Caco-2 (cell line): ENCODE measurements at regions not wholly inside any gene's neighbourhood (a gene's known extent, or its start where the extent isn't known, plus 50 kb on each side); places are given as distances from the start of the nearest gene placed in this dataset.

Experiments used
- BruUV-seq: library from RNA; stranded (reverse); fragments of 400-500 nt; replicated peaks from 2 replicates; lab custom pipeline; 2021; lab: Mats Ljungman, UMichigan
- CTCF ChIA-PET: fragments of 300-600 bp; sonication (Branson Sonifier 250); formaldehyde crosslinking; loops from one replicate; lab custom pipeline; 2022; ENCODE audit warnings: antibody characterized with exemption; lab: Charles Lee
- POLR2A ChIA-PET: fragments of 300-600 bp; sonication (Branson Sonifier 250); formaldehyde crosslinking; loops from one replicate; lab custom pipeline; 2022; ENCODE audit warnings: antibody characterized with exemption; lab: Charles Lee
- DNase-seq, 2 experiments: peaks; one replicate each; pipeline versions ENCODE4 v3.0.0 to v3.0.0-alpha.2; 2020 to 2022
- H3K27me3 ChIP-seq: replicated peaks from 2 replicates; pipeline ENCODE4 v1.6.0; 2011; ENCODE audit warnings: low read length; ENCODE audit not compliant: control insufficient read depth, insufficient read depth
- H3K36me3 ChIP-seq: 2 replicates; pipeline ENCODE4 v1.5.1; 2011; ENCODE audit warnings: low read length; ENCODE audit not compliant: control insufficient read depth, insufficient read depth
- H3K4me1 ChIP-seq: fragments of 250-450 bp; sonication (Bioruptor Pico); 2 replicates; pipeline ENCODE4 v1.5.1; 2020; ENCODE audit warnings: mild to moderate bottlenecking
- H3K4me3 ChIP-seq: 2 replicates; pipeline ENCODE4 v1.5.1; 2011; ENCODE audit warnings: low read depth, mild to moderate bottlenecking, control low read depth, low read length
- H3K9me3 ChIP-seq: fragments of 250-450 bp; sonication (Bioruptor Pico); 2 replicates; pipeline ENCODE4 v1.5.1; 2020; ENCODE audit warnings: mild to moderate bottlenecking, moderate library complexity
- H3K27ac Mint-ChIP-seq: one replicate; pipeline ENCODE4 v1.8.0; 2022; ENCODE audit warnings: mixed read lengths; ENCODE audit not compliant: unreplicated experiment
- H3K27me3 Mint-ChIP-seq: one replicate; pipeline ENCODE4 v1.8.0; 2022; ENCODE audit warnings: mixed read lengths; ENCODE audit not compliant: insufficient read depth, unreplicated experiment
- H3K36me3 Mint-ChIP-seq: one replicate; pipeline ENCODE4 v1.8.0; 2022; ENCODE audit warnings: mild to moderate bottlenecking, mixed read lengths; ENCODE audit not compliant: insufficient read depth, unreplicated experiment
- H3K4me1 Mint-ChIP-seq: one replicate; pipeline ENCODE4 v1.8.0; 2022; ENCODE audit warnings: low read depth, mixed read lengths; ENCODE audit not compliant: unreplicated experiment
- H3K4me3 Mint-ChIP-seq: one replicate; pipeline ENCODE4 v1.8.0; 2022; ENCODE audit warnings: mild to moderate bottlenecking, moderate library complexity, mixed read lengths; ENCODE audit not compliant: unreplicated experiment
- H3K9me3 Mint-ChIP-seq: one replicate; pipeline ENCODE4 v1.8.0; 2022; ENCODE audit warnings: mixed read lengths; ENCODE audit not compliant: unreplicated experiment
- intact Hi-C: fragments of 100-400 bp; cut with micrococcal nuclease; formaldehyde crosslinking; loops from one replicate; pipeline ENCODE4 v1.10.0; 2022; ENCODE audit not compliant: unreplicated experiment
- TF ChIP-seq, protein P1 (sequence below), 2 experiments: fragments of 200-600 bp in 1 of 2; IDR thresholded peaks; 1 replicate in 1 of 2; 2 replicates in 1 of 2; pipeline versions ENCODE4 v1.5.1 to v1.8.0; 2011 to 2022; ENCODE audit warnings: antibody characterized with exemption in 1 of 2, control low read depth in 1 of 2, inconsistent platforms in 1 of 2, low read depth in 1 of 2, low read length in 1 of 2, mild to moderate bottlenecking in 1 of 2, moderate library complexity in 1 of 2; ENCODE audit not compliant: insufficient read depth in 1 of 2, severe bottlenecking in 1 of 2, unreplicated experiment in 1 of 2

DNA sequence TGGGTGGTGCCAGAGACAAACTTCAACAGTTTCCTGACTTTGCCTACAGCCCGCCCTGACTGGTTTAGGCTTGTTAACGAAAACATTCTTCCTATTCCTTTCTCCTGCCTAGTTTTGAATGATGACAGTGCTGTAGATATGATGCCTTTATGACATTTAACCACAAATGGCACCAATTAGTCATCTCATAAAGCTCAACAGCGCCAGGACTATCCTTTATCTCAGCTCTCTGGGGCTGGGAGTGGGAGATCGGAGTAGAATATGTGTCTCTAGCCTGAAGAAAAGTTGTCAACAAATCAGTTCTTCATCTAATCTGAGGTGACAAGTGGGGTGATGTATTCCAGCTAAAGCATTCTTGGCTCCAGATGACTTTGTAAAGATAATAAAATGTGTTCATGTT is 64.6 kb upstream of the SH3RF1 start:
- Histone ChIP-seq H3K36me3 (no peaks in the 10 kb centered on the region), H3K4me1 (peaks cover 21% of the 10 kb centered on the region), H3K4me3 (no peak overlapping the region), H3K27me3 (no peaks in the 10 kb centered on the region), H3K9me3 (no peaks in the 10 kb centered on the region)
- CTCF ChIA-PET: no interaction called here
- H3K4me1 Mint-ChIP-seq: peaks cover 32% of the 10 kb centered on the region
- H3K9me3 Mint-ChIP-seq: no peaks in the 10 kb centered on the region
- no peak for DNase-seq
- no peak overlapping the region for H3K4me3 Mint-ChIP-seq
- no peaks in the 10 kb centered on the region for H3K36me3 Mint-ChIP-seq
- no peak overlapping the region for H3K27ac Mint-ChIP-seq
- no peaks in the 10 kb centered on the region for H3K27me3 Mint-ChIP-seq
- TF ChIP-seq, protein P1, sequence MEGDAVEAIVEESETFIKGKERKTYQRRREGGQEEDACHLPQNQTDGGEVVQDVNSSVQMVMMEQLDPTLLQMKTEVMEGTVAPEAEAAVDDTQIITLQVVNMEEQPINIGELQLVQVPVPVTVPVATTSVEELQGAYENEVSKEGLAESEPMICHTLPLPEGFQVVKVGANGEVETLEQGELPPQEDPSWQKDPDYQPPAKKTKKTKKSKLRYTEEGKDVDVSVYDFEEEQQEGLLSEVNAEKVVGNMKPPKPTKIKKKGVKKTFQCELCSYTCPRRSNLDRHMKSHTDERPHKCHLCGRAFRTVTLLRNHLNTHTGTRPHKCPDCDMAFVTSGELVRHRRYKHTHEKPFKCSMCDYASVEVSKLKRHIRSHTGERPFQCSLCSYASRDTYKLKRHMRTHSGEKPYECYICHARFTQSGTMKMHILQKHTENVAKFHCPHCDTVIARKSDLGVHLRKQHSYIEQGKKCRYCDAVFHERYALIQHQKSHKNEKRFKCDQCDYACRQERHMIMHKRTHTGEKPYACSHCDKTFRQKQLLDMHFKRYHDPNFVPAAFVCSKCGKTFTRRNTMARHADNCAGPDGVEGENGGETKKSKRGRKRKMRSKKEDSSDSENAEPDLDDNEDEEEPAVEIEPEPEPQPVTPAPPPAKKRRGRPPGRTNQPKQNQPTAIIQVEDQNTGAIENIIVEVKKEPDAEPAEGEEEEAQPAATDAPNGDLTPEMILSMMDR (IDR thresholded peaks at IDR 0.05; ENCODE audit: insufficient read depth in 1 of 2, low read depth in 1 of 2, low read length in 1 of 2, severe bottlenecking in 1 of 2, unreplicated experiment in 1 of 2): no peak
- intact Hi-C loops: no loop called here
- POLR2A ChIA-PET: no interaction called here
- no TSS peak for BruUV-seq

- Mint-ChIP-seq H3K36me3 (no peaks in the 10 kb centered on the region), H3K4me3 (no peak overlapping the region)
These were observed 63.6 kb upstream of the SH3RF1 start for GRCh38 chr4:169334335-169334734.

DNA sequence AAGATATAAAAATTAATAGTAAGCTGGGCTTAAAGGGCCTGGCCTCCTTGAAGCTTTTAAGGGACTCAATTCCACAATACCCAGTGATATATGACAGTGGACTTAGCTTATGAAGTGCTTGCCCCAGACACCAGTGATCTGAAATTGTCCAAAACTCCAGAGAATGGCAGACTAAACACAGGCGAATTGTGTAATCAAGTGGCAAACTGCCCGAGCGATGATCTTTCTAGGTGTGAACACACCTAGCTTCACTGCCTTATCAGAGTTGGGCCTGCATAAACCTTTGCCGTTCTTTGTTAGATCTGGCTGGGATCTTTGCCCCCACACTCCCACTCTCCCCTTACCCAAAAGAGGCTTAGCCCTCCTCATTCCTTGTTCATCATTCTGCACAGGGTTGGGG is 62.5 kb upstream of the SH3RF1 start:
- Histone ChIP-seq H3K4me1 (peaks cover 21% of the 10 kb centered on the region), H3K27me3 (no peaks in the 10 kb centered on the region), H3K36me3 (no peaks in the 10 kb centered on the region), H3K4me3 (no peak overlapping the region), H3K9me3 (no peaks in the 10 kb centered on the region)
- CTCF ChIA-PET: no interaction called here
- POLR2A ChIA-PET: no interaction called here
- peaks cover 32% of the 10 kb centered on the region for H3K4me1 Mint-ChIP-seq
- H3K9me3 Mint-ChIP-seq: no peaks in the 10 kb centered on the region
- no peaks in the 10 kb centered on the region for H3K27me3 Mint-ChIP-seq
- no TSS peak for BruUV-seq
- H3K4me3 Mint-ChIP-seq: no peak overlapping the region
- TF ChIP-seq, protein P1 (IDR thresholded peaks at IDR 0.05; ENCODE audit: insufficient read depth in 1 of 2, low read depth in 1 of 2, low read length in 1 of 2, severe bottlenecking in 1 of 2, unreplicated experiment in 1 of 2): no peak
- peak overlapping the region; percentile 24 for H3K27ac Mint-ChIP-seq
- intact Hi-C loops: no loop called here
- no peaks in the 10 kb centered on the region for H3K36me3 Mint-ChIP-seq
- no peak for DNase-seq

More at GRCh38 chr4:169334335-169334734, 63.6 kb upstream of the SH3RF1 start:
- POLR2A ChIA-PET: interaction anchor here (0.9 kb wide), 1 partner anchor 64 kb away, joined by 3 read pairs; no protein-coding TSS in a partner anchor
- CTCF ChIA-PET: interaction anchor here (0.7 to 1.0 kb wide), 2 partner anchors 20 to 324 kb away, joined by 3 to 4 read pairs; partner anchors contain the start of gene CBR4
- BruUV-seq: no TSS peak
- DNase-seq: peak; percentile 46 to 57
- Histone ChIP-seq H3K36me3 (no peaks in the 10 kb centered on the region), H3K9me3 (no peaks in the 10 kb centered on the region), H3K4me1 (peaks cover 21% of the 10 kb centered on the region), H3K27me3 (no peaks in the 10 kb centered on the region), H3K4me3 (no peak overlapping the region)
- intact Hi-C loops: loop anchor here (1.0 kb wide), 1 partner anchor 19 kb away; no protein-coding TSS in a partner anchor
- Mint-ChIP-seq H3K9me3 (no peaks in the 10 kb centered on the region), H3K27ac (peak overlapping the region; percentile 24), H3K27me3 (no peaks in the 10 kb centered on the region), H3K4me1 (peaks cover 32% of the 10 kb centered on the region)
- TF ChIP-seq, protein P1 (IDR thresholded peaks at IDR 0.05; ENCODE audit: insufficient read depth in 1 of 2, low read depth in 1 of 2, low read length in 1 of 2, severe bottlenecking in 1 of 2, unreplicated experiment in 1 of 2): no peak
